H9 (cell line): ENCODE measurements at regions not wholly inside any gene's neighbourhood (a gene's known extent, or its start where the extent isn't known, plus 50 kb on each side); places are given as distances from the start of the nearest gene placed in this dataset.

Source experiments
- DNase-seq: peaks from one replicate; pipeline ENCODE4 v3.0.0-alpha.2; 2017
- H2AFZ ChIP-seq: one replicate; pipeline ENCODE4 v1.6.1; 2013; ENCODE audit warnings: mild to moderate bottlenecking, low read length, control low read depth, moderate library complexity
- H2AK5ac ChIP-seq: 2 replicates; pipeline ENCODE4 v1.6.1; 2013; ENCODE audit warnings: low read length, control low read depth, mixed read lengths; ENCODE audit not compliant: insufficient read length
- H2BK120ac ChIP-seq: one replicate; pipeline ENCODE4 v1.6.1; 2013; ENCODE audit warnings: low read depth, mild to moderate bottlenecking, low read length, control low read depth, inconsistent platforms; ENCODE audit not compliant: poor library complexity, severe bottlenecking
- H2BK12ac ChIP-seq: 2 replicates; pipeline ENCODE4 v1.6.1; 2013; ENCODE audit warnings: low read length, control low read depth, mixed read lengths, low read depth; ENCODE audit not compliant: insufficient read length
- H2BK15ac ChIP-seq: 2 replicates; pipeline ENCODE4 v1.6.1; 2013; ENCODE audit warnings: low read depth, low read length, control low read depth
- H2BK20ac ChIP-seq: one replicate; pipeline ENCODE4 v1.6.1; 2013; ENCODE audit warnings: low read depth, mild to moderate bottlenecking, low read length, control low read depth, inconsistent platforms; ENCODE audit not compliant: poor library complexity, severe bottlenecking
- H2BK5ac ChIP-seq: 2 replicates; pipeline ENCODE4 v1.6.1; 2013; ENCODE audit warnings: low read length, control low read depth, mixed read lengths; ENCODE audit not compliant: insufficient read length
- H3K14ac ChIP-seq: 2 replicates; pipeline ENCODE4 v1.6.1; 2013; ENCODE audit warnings: low read length, control low read depth; ENCODE audit not compliant: insufficient read depth
- H3K18ac ChIP-seq: 2 replicates; pipeline ENCODE4 v1.6.1; 2013; ENCODE audit warnings: low read depth, mild to moderate bottlenecking, mixed read lengths, low read length, control low read depth; ENCODE audit not compliant: insufficient read length
- H3K23ac ChIP-seq: 2 replicates; pipeline ENCODE4 v1.6.1; 2013; ENCODE audit warnings: low read length, control low read depth, mixed read lengths, low read depth; ENCODE audit not compliant: insufficient read length
- H3K23me2 ChIP-seq: 2 replicates; pipeline ENCODE4 v1.6.1; 2013; ENCODE audit warnings: low read depth, mild to moderate bottlenecking, mixed read lengths, low read length, control low read depth; ENCODE audit not compliant: insufficient read length, poor library complexity, severe bottlenecking
- H3K27ac ChIP-seq: 2 replicates; pipeline ENCODE4 v1.5.1; 2013; ENCODE audit warnings: low read length, control low read depth, mixed read lengths, low read depth; ENCODE audit not compliant: insufficient read length
- H3K27me3 ChIP-seq: 2 replicates; pipeline ENCODE4 v1.6.1; 2013; ENCODE audit warnings: low read length, control low read depth, inconsistent platforms; ENCODE audit not compliant: insufficient read depth
- H3K4ac ChIP-seq: 2 replicates; pipeline ENCODE4 v1.6.1; 2013; ENCODE audit warnings: low read depth, mild to moderate bottlenecking, control low read depth, inconsistent platforms, low read length, moderate library complexity
- H3K4me1 ChIP-seq: 2 replicates; pipeline ENCODE4 v1.6.1; 2013; ENCODE audit warnings: low read length, control low read depth, inconsistent platforms; ENCODE audit not compliant: insufficient read depth
- H3K4me2 ChIP-seq: 2 replicates; pipeline ENCODE4 v1.6.1; 2013; ENCODE audit warnings: low read length, control low read depth, mixed read lengths; ENCODE audit not compliant: insufficient read length, insufficient read depth
- H3K56ac ChIP-seq: 2 replicates; pipeline ENCODE4 v1.6.1; 2013; ENCODE audit warnings: low read depth, mild to moderate bottlenecking, mixed read lengths, low read length, control low read depth; ENCODE audit not compliant: insufficient read length
- H3K79me1 ChIP-seq: 2 replicates; pipeline ENCODE4 v1.6.1; 2013; ENCODE audit warnings: low read depth, mild to moderate bottlenecking, moderate library complexity, low read length, control low read depth, inconsistent platforms; ENCODE audit not compliant: insufficient read depth, poor library complexity, severe bottlenecking
- H3K79me2 ChIP-seq: 2 replicates; pipeline ENCODE4 v1.6.1; 2013; ENCODE audit warnings: low read length, control low read depth, inconsistent platforms; ENCODE audit not compliant: insufficient read depth
- H3K9ac ChIP-seq: 2 replicates; pipeline ENCODE4 v1.6.1; 2013; ENCODE audit warnings: low read length, control low read depth, mixed read lengths; ENCODE audit not compliant: insufficient read length; ENCODE audit errors: extremely low read depth
- H3K9me3 ChIP-seq: one replicate; pipeline ENCODE4 v1.6.1; 2013; ENCODE audit warnings: low read depth, low read length, inconsistent platforms; ENCODE audit not compliant: control insufficient read depth
- H3T11ph ChIP-seq: one replicate; pipeline ENCODE4 v1.6.1; 2013; ENCODE audit warnings: mild to moderate bottlenecking, low read length, control low read depth, inconsistent platforms
- H4K20me1 ChIP-seq: one replicate; pipeline ENCODE4 v1.6.1; 2013; ENCODE audit not compliant: control insufficient read depth, insufficient read length, insufficient read depth
- H4K5ac ChIP-seq: 2 replicates; pipeline ENCODE4 v1.6.1; 2013; ENCODE audit warnings: low read depth, mild to moderate bottlenecking, mixed read lengths, low read length, control low read depth; ENCODE audit not compliant: insufficient read length
- H4K8ac ChIP-seq: replicated peaks from 2 replicates; pipeline ENCODE4 v1.6.1; 2013; ENCODE audit warnings: low read length, control low read depth, mixed read lengths, low read depth; ENCODE audit not compliant: insufficient read length
- H4K91ac ChIP-seq: 2 replicates; pipeline ENCODE4 v1.6.1; 2013; ENCODE audit warnings: low read depth, mild to moderate bottlenecking, moderate library complexity, mixed read lengths, low read length, control low read depth; ENCODE audit not compliant: insufficient read length
- H3K27ac Mint-ChIP-seq, 3 experiments: 2 replicates in 2 of 3; 3 replicates in 1 of 3; pipeline ENCODE4 v1.8.0; 2020 to 2021; ENCODE audit warnings: mixed read lengths in 3 of 3, mild to moderate bottlenecking in 1 of 3, moderate library complexity in 1 of 3
- H3K27me3 Mint-ChIP-seq: 2 replicates; pipeline ENCODE4 v1.8.0; 2021; ENCODE audit warnings: low read depth, mild to moderate bottlenecking, moderate library complexity, mixed read lengths
- H3K36me3 Mint-ChIP-seq, 3 experiments: 2 replicates in 2 of 3; 3 replicates in 1 of 3; pipeline ENCODE4 v1.8.0; 2020 to 2021; ENCODE audit warnings: low read depth in 3 of 3, mixed read lengths in 3 of 3; ENCODE audit not compliant: insufficient read depth in 1 of 3
- H3K4me1 Mint-ChIP-seq, 2 experiments: 2 replicates each; pipeline ENCODE4 v1.8.0; 2020; ENCODE audit warnings: mixed read lengths in 2 of 2
- H3K4me3 Mint-ChIP-seq, 2 experiments: 2 replicates in 1 of 2; 3 replicates in 1 of 2; pipeline ENCODE4 v1.8.0; 2020 to 2021; ENCODE audit warnings: mild to moderate bottlenecking in 2 of 2, mixed read lengths in 2 of 2, moderate library complexity in 1 of 2
- H3K9me3 Mint-ChIP-seq, 2 experiments: 2 replicates in 1 of 2; 3 replicates in 1 of 2; pipeline ENCODE4 v1.8.0; 2020; ENCODE audit warnings: mild to moderate bottlenecking in 2 of 2, mixed read lengths in 2 of 2, moderate library complexity in 1 of 2
- CTCF ChIP-seq: fragments of 200-600 bp; sonication (generic); conservative IDR thresholded peaks from 3 replicates; pipeline ENCODE4 v1.8.0; 2021; ENCODE audit warnings: antibody characterized with exemption, mild to moderate bottlenecking

DNA sequence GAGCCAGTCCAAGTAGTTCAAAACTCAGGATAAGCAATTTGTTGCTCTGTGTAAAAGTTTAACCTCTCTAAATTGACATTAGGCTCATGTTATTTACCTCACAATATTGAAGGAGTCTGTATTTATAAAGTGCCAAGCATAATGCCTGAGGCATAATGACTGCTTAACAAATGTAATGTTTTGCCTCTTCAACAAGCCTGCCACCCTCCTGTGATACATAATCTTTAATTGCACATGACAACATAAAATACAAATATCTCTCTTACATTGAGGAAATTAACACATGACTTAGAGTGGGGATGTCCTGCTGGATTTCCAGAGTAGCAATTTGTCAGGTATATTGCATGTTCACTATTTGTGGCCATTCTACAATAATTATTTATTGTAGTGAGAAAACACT, 469.2 kb upstream of the ANO5 start:
- DNase-seq, result no peak
- H3K4ac ChIP-seq, result no peak overlapping the region
- H3K27ac ChIP-seq, result no peak overlapping the region
- no peak overlapping the region for H2BK120ac ChIP-seq
- Mint-ChIP-seq H3K9me3 (peaks cover 0 to under 1% of the 10 kb centered on the region in 2 experiments; a peak in 1 of 5 replicates), H3K36me3 (peaks cover 0 to 4% (median 0%) of the 10 kb centered on the region in 3 experiments; a peak in 1 of 7 replicates), H3K27ac (no peak overlapping the region), H3K27me3 (no peaks in the 10 kb centered on the region), H3K4me3 (no peak overlapping the region), H3K4me1 (no peaks in the 10 kb centered on the region)
- no peak overlapping the region for H4K91ac ChIP-seq
- H3K27me3 ChIP-seq, result no peaks in the 10 kb centered on the region
- no peak overlapping the region for H3K4me2 ChIP-seq
- H3T11ph ChIP-seq, result no peak overlapping the region
- no peak overlapping the region for H2BK12ac ChIP-seq
- no peaks in the 10 kb centered on the region for H3K79me1 ChIP-seq
- H4K8ac ChIP-seq, result no peak overlapping the region
- H3K56ac ChIP-seq, result no peak overlapping the region
- H2BK15ac ChIP-seq, result no peak overlapping the region
- no peak overlapping the region for H2BK20ac ChIP-seq
- no peaks in the 10 kb centered on the region for H3K23me2 ChIP-seq
- no peaks in the 10 kb centered on the region for H3K4me1 ChIP-seq
- H2AFZ ChIP-seq, result no peak overlapping the region
- no peak overlapping the region for H3K23ac ChIP-seq
- no peaks in the 10 kb centered on the region for H3K9me3 ChIP-seq
- no peak overlapping the region for H2BK5ac ChIP-seq
- no peak for TF ChIP-seq CTCF
- no peaks in the 10 kb centered on the region for H4K20me1 ChIP-seq
- no peak overlapping the region for H3K14ac ChIP-seq
- no peaks in the 10 kb centered on the region for H3K79me2 ChIP-seq
- H4K5ac ChIP-seq, result no peak overlapping the region
- H2AK5ac ChIP-seq, result no peak overlapping the region
- H3K18ac ChIP-seq, result no peak overlapping the region
- H3K9ac ChIP-seq, result no peak overlapping the region
